Fibroblast of lung (primary cell): ENCODE measurements at regions not wholly inside any gene's neighbourhood (a gene's known extent, or its start where the extent isn't known, plus 50 kb on each side); places are given as distances from the start of the nearest gene placed in this dataset.

Experiments used
- DNase-seq, 2 donors: peaks; one replicate each; pipeline versions ENCODE4 v3.0.0 to v3.0.0-alpha.2; 2010; ENCODE audit warnings: low read depth in 2 of 2
- H2AFZ ChIP-seq: 2 replicates; pipeline ENCODE4 v1.5.1; 2012; ENCODE audit warnings: low read length, control low read depth, inconsistent platforms
- H3K27ac ChIP-seq: 2 replicates; pipeline ENCODE4 v1.5.1; 2011; ENCODE audit warnings: low read length, control low read depth; ENCODE audit not compliant: insufficient read depth
- H3K27me3 ChIP-seq: 2 replicates; pipeline ENCODE4 v1.5.1; 2011; ENCODE audit warnings: mild to moderate bottlenecking, low read length; ENCODE audit not compliant: control insufficient read depth, insufficient read depth
- H3K36me3 ChIP-seq: 2 replicates; pipeline ENCODE4 v1.5.1; 2011; ENCODE audit warnings: low read length; ENCODE audit not compliant: control insufficient read depth, insufficient read depth
- H3K4me1 ChIP-seq: 2 replicates; pipeline ENCODE4 v1.5.1; 2011; ENCODE audit warnings: low read length; ENCODE audit not compliant: control insufficient read depth, insufficient read depth; ENCODE audit errors: extremely low read depth
- H3K4me2 ChIP-seq: 2 replicates; pipeline ENCODE4 v1.5.1; 2011; ENCODE audit warnings: low read length, control low read depth; ENCODE audit not compliant: insufficient read depth; ENCODE audit errors: extremely low read depth
- H3K4me3 ChIP-seq, 4 experiments: fragments of 200-600 bp in 1 of 4; sonication (generic) in 1 of 4; replicated peaks in 1 of 4; 2 replicates each; pipeline ENCODE4 v1.5.1; 2011 to 2016; ENCODE audit warnings: low read length in 4 of 4, low read depth in 3 of 4, mild to moderate bottlenecking in 3 of 4, control low read depth in 2 of 4, inconsistent platforms in 1 of 4, mixed read lengths in 1 of 4; ENCODE audit not compliant: insufficient read depth in 1 of 4; ENCODE audit errors: control extremely low read depth in 1 of 4
- H3K79me2 ChIP-seq: 2 replicates; pipeline ENCODE4 v1.5.1; 2012; ENCODE audit warnings: mild to moderate bottlenecking, low read length, inconsistent platforms; ENCODE audit not compliant: control insufficient read depth, insufficient read depth
- H3K9ac ChIP-seq: 2 replicates; pipeline ENCODE4 v1.5.1; 2011; ENCODE audit warnings: mild to moderate bottlenecking, low read length, control low read depth; ENCODE audit not compliant: insufficient read depth
- H3K9me3 ChIP-seq: 2 replicates; pipeline ENCODE4 v1.5.1; 2012; ENCODE audit warnings: low read depth, low read length; ENCODE audit not compliant: control insufficient read depth, insufficient read depth
- H4K20me1 ChIP-seq: 2 replicates; pipeline ENCODE4 v1.5.1; 2011; ENCODE audit warnings: low read length; ENCODE audit not compliant: control insufficient read depth, insufficient read depth; ENCODE audit errors: extremely low read depth
- EZH2 ChIP-seq: IDR thresholded peaks from 2 replicates; pipeline ENCODE4 v1.5.1; 2012; ENCODE audit warnings: low read length, control low read depth, mild to moderate bottlenecking; ENCODE audit errors: missing control alignments
- TF ChIP-seq, protein P1 (sequence below), 2 donors: IDR thresholded peaks in 1 of 2; conservative IDR thresholded peaks in 1 of 2; 1 replicate in 1 of 2; 2 replicates in 1 of 2; pipeline ENCODE4 v1.5.1; 2011 to 2012; ENCODE audit warnings: low read length in 2 of 2, control low read depth in 1 of 2, inconsistent platforms in 1 of 2, low read depth in 1 of 2, mild to moderate bottlenecking in 1 of 2

DNA sequence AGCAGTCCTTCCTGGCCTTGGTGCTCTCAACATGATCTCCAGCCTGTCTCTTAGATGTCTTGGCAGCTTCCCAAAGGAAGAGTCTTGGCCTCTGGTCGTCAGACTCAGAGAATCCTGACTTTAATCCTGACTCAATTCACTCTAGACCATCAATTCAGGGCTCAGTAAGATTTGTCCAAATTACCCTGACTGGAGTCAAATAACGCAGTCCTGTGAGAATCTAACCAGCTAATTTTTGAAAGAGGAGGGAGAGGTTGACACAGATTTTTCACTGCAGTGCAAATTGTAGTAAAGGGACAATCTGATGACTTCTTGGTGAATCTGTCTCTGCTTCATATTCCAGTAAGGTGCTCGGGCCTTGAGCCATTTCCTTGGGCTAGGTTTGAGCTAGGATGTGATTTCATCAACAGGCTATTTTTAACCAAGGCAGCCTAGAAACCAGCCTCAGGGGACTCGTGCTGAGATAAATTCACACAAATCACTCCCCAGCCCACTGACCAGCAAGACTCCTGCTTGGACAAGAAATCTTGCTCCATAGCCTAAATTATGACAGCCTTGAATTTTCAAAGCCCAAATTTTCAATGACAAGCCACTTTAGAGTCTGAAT lies 257.4 kb downstream of the ENC1 start:
- Histone ChIP-seq H3K36me3 (no peaks in the 10 kb centered on the region), H3K4me3 (no peak overlapping the region), H3K27me3 (no peaks in the 10 kb centered on the region), H3K79me2 (no peaks in the 10 kb centered on the region), H3K9ac (no peak overlapping the region), H3K4me2 (no peak overlapping the region), H3K4me1 (peaks cover 3% of the 10 kb centered on the region), H3K27ac (no peak overlapping the region), H2AFZ (no peak overlapping the region), H4K20me1 (no peaks in the 10 kb centered on the region), H3K9me3 (no peaks in the 10 kb centered on the region)
- DNase-seq = peak; percentile 15 to 79
- no peak for TF ChIP-seq EZH2
- TF ChIP-seq, protein P1, sequence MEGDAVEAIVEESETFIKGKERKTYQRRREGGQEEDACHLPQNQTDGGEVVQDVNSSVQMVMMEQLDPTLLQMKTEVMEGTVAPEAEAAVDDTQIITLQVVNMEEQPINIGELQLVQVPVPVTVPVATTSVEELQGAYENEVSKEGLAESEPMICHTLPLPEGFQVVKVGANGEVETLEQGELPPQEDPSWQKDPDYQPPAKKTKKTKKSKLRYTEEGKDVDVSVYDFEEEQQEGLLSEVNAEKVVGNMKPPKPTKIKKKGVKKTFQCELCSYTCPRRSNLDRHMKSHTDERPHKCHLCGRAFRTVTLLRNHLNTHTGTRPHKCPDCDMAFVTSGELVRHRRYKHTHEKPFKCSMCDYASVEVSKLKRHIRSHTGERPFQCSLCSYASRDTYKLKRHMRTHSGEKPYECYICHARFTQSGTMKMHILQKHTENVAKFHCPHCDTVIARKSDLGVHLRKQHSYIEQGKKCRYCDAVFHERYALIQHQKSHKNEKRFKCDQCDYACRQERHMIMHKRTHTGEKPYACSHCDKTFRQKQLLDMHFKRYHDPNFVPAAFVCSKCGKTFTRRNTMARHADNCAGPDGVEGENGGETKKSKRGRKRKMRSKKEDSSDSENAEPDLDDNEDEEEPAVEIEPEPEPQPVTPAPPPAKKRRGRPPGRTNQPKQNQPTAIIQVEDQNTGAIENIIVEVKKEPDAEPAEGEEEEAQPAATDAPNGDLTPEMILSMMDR (conservative IDR thresholded peaks at IDR 0.05 in 1 of 2, IDR thresholded peaks at IDR 0.05 in 1 of 2; ENCODE audit: low read depth in 1 of 2, low read length in 2 of 2) = no peak

DNA sequence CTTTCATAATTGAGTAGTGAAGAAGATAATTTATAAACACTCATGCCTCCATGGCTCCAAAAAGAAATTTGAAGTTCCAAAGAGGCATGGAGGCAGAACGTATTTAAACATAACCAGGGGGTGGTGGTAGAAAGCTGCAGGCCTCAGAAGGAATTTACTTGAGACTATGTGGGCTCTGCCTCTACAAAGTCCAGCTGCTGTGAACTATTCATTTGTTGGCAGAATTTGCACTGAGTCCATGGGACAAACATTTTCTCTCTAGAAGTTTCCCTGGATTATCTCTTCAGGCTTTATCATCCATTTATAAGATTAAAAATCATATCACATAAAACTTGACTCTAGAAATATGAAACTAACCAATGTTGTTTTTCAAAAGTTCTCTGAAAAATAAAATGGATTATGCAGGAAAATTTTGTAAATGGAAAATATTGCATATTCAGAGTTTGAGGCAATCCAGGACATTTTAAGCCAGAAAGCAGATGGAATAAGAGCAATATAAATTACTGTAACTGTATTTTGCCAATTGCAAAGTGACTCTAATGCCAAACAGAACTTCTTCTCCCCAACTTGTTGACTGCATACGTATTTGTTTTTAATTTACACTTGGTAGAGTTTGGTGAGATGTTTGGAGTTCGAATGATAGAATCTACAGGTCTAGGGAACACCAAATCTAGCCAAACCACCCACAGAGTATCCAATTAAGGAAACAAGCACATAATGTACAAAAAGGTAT lies 258.2 kb downstream of the ENC1 start:
- Histone ChIP-seq H3K9me3 (no peaks in the 10 kb centered on the region), H3K4me1 (peaks cover 3% of the 10 kb centered on the region), H3K36me3 (no peaks in the 10 kb centered on the region), H3K27ac (no peak overlapping the region), H3K4me3 (no peak overlapping the region), H3K9ac (no peak overlapping the region), H3K4me2 (no peak overlapping the region), H3K27me3 (no peaks in the 10 kb centered on the region), H3K79me2 (no peaks in the 10 kb centered on the region), H4K20me1 (no peaks in the 10 kb centered on the region), H2AFZ (no peak overlapping the region)
- DNase-seq = no peak
- no peak for TF ChIP-seq EZH2
- TF ChIP-seq, protein P1 (conservative IDR thresholded peaks at IDR 0.05 in 1 of 2, IDR thresholded peaks at IDR 0.05 in 1 of 2; ENCODE audit: low read depth in 1 of 2, low read length in 2 of 2) = no peak

DNA sequence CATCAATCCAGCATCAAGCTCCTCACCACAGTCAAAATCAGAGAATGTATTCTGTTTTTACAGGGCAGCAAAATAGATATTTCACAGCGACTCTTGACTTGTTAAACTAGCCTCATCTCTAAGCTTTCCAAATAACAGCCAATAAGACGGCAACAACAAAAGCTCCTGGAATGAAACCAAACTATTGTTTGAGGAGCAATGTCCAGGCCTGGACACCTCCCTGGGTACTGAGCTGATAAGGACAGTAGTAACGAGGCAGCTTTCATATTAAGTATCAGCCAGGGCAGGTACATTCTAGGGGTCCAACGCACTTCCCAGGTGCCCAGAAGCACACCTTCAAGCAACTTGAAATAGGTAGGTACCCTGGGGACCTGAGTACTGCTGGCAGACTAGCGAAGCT lies 260.3 kb downstream of the ENC1 start:
- Histone ChIP-seq H3K36me3 (no peaks in the 10 kb centered on the region), H3K27ac (no peak overlapping the region), H3K79me2 (no peaks in the 10 kb centered on the region), H3K4me2 (no peak overlapping the region), H3K4me3 (no peak overlapping the region), H2AFZ (no peak overlapping the region), H3K4me1 (peaks cover 3% of the 10 kb centered on the region), H3K9ac (no peak overlapping the region), H3K27me3 (no peaks in the 10 kb centered on the region), H3K9me3 (no peaks in the 10 kb centered on the region), H4K20me1 (no peaks in the 10 kb centered on the region)
- no peak for TF ChIP-seq EZH2
- TF ChIP-seq, protein P1 (conservative IDR thresholded peaks at IDR 0.05 in 1 of 2, IDR thresholded peaks at IDR 0.05 in 1 of 2; ENCODE audit: low read depth in 1 of 2, low read length in 2 of 2) = no peak
- DNase-seq = no peak
